NT2/D1 (cell line): ENCODE measurements at regions not wholly inside any gene's neighbourhood (a gene's known extent, or its start where the extent isn't known, plus 50 kb on each side); places are given as distances from the start of the nearest gene placed in this dataset.

Experiments used
- SUZ12 ChIP-seq: IDR thresholded peaks from 2 replicates; pipeline ENCODE4 v1.6.1; 2011; ENCODE audit not compliant: insufficient read length, insufficient read depth; ENCODE audit errors: extremely low read depth
- YY1 ChIP-seq: IDR thresholded peaks from 2 replicates; pipeline ENCODE4 v1.6.1; 2011; ENCODE audit not compliant: insufficient read length, insufficient read depth

DNA sequence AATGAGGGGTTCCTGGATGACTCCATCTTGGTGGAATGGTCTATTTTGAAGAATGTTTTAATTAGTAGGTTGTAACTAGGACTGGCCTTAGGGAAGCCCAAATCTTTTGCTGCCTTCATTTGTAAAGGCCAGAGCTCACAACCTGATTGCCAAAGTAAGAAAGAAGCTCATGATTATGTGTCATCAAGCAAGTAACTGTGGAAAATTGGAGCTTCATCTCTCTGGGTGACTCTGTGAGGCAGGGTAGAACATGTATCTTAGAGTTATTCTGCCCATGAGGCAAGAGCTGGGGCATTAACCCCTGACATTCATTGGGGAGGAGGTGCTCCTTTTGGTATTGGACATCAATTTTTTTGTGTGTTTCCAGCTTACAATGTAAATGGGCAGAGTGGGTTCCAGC is 273.9 kb upstream of the JAG1 start:
- TF ChIP-seq SUZ12 = no peak
- TF ChIP-seq YY1 = no peak
